KG1 (cell line): ENCODE measurements at regions not wholly inside any gene's neighbourhood (a gene's known extent, or its start where the extent isn't known, plus 50 kb on each side); places are given as distances from the start of the nearest gene placed in this dataset.

ENCODE experiments used
- DNase-seq: peaks from one replicate; lab custom pipeline; 2025; lab: John Stamatoyannopoulos, UW

GRCh38 chr9:135310134-135310533 lies 169.4 kb upstream of the PPP1R26 start:
- DNase-seq = no peak

DNA sequence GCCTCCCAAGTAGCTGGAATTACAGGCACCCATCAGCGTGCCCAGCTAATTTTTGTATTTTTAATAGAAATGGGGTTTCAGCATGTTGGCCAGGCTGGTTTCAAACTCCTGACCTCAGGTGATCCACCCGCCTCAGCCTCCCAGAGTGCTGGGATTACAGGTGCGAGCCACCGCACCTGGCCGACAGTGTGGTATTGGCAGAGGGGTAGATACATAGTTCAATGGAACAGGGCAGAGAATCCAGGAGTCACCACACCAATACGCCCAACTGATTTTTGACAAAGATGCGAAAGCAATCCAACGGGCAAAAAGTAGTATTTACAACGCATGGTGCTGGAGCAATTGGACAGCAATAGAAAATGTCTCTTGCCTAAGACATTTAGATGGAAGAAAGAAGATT lies 164.0 kb upstream of the PPP1R26 start:
- no peak for DNase-seq

- no peak for DNase-seq
Observed at GRCh38 chr9:135320331-135320730, 159.3 kb upstream of the PPP1R26 start.

GRCh38 chr9:135320943-135321342 lies 158.6 kb upstream of the PPP1R26 start:
- no peak for DNase-seq

DNA sequence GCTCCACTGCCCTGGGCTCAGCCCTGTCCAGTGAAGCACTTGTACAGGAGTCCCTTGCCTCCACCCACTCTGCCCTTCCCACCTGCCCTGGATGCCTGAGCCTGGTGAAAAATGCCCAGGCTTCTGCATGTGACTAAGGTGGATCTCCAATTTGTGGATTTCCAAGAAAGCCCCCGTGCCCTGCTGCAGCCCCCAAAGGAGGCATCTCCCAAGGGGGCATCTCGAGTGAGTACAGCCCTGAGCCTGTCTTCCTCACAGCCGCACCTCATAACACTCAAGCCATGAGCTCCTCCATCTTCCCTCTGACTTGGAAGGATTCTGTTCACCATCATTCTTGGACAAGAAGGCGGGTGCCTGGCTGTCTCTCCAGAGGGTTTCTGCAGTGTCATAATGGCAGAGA lies 158.0 kb upstream of the PPP1R26 start:
- DNase-seq = no peak

GRCh38 chr9:135324329-135324728 lies 155.3 kb upstream of the PPP1R26 start:
- no peak for DNase-seq

GRCh38 chr9:135326141-135326540 lies 153.4 kb upstream of the PPP1R26 start:
- DNase-seq = no peak

GRCh38 chr9:135326633-135327152 lies 152.9 kb upstream of the PPP1R26 start:
- no peak for DNase-seq

DNA sequence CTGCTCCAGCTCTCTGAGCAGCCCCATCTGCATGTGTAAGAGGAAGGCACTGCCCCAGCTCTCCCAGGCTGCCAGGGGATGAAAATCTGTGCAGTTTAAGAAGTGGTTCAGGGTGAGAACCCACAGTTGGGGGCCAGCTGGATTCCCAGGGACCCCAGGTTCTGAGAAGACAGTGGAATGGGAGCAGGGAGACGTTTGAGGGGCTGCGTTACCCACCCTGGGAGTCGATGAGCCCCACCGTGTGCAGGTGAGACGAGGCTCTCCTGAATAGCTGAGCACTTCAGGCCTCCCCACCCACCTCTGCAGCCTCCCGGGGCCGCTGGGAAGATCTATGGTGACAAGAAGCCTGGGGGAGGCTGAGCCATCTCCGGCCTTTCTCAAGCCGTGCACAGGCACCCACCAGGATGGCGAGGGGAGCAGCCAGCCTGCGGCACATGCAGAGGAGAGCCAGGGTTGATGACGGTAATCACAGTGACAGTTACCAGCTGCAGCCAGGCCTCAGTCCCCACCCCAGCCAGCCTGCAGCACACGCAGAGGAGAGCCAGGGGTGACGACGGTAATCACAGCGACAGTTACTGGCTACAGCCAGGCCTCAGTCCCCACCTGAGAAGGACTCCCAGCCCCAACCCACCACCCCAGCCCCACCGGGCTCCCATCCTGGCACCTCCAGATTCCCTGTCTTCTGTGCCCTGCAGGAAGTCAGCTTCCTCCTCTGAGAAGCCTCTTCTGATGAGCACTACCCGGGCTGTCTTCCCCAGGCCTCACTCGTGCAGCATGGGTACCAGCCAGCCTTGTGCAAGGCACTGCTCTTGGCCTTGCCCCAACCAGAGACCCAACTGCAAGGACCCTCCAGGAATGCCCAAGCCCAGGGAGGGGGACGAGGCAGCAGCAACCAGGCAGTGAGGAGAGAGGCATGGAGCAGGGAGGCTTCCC lies 150.8 kb upstream of the PPP1R26 start:
- no peak for DNase-seq

GRCh38 chr9:135329571-135330306 lies 149.8 kb upstream of the PPP1R26 start:
- DNase-seq = no peak

GRCh38 chr9:135330307-135330631 lies 149.3 kb upstream of the PPP1R26 start:
- DNase-seq = no peak

- DNase-seq = no peak
Observed at GRCh38 chr9:135330685-135331590, 148.6 kb upstream of the PPP1R26 start.

GRCh38 chr9:135332516-135332915 lies 147.1 kb upstream of the PPP1R26 start:
- no peak for DNase-seq

DNA sequence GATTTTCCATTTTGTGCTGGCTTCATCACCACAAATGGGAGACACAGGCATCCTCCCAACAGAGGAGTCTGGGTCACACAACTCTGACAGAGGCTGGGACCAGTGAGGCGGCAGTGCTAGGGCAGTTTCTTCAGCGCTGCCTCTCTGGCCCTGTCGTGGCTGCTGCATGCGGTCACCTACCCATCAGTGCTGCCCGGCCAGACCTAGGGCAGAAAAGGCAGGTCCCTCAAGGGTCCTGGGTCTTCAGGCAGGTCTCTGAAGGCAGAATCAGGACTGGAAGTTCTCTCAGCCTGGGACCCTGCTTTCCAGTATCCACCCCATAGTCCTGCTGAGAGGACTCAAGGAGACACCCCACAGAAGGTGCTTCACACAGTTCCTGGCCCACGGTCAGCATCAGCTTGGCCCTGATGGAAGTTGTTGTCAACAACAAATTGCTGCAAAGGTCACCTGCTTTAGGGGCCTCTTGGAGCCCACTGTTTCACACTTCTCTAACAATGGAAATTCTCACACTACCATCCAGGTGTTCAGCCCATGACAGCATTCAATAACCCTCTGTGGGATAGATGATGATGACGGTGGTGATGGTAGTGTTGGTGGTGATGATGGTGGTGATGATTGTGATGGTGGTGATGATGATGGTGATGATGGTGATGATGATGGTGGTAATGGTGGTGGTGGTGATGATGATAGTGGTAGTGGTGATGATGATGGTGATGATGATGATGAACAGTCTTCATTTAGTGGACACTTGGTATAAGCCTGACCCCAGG lies 146.4 kb upstream of the PPP1R26 start:
- no peak for DNase-seq

DNA sequence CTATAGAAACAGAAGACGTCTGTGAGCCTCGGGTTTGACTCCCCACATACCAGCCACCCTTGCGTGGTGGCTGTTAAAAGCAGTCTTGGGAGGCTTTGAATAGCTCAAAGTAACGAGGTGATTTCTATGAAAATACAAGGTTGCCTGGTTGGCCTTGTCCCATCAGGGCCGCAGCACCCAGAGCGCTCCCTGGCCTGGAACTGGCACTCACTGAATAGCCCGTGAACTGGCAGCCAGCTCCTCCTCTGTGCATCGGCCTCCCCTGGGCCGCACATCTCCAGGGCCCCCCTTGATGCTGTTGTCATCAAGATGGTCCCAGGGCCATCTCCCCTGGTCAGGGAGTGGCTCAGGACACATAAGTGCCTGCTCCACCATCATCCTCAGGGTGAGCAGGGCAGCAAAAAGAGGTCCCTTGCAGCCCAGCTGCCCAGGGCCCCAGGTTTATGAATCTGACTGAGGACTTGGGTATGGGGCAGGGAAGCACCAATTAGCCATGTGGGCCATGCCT lies 144.6 kb upstream of the PPP1R26 start:
- no peak for DNase-seq

GRCh38 chr9:135335691-135336181 lies 143.8 kb upstream of the PPP1R26 start:
- no peak for DNase-seq

DNA sequence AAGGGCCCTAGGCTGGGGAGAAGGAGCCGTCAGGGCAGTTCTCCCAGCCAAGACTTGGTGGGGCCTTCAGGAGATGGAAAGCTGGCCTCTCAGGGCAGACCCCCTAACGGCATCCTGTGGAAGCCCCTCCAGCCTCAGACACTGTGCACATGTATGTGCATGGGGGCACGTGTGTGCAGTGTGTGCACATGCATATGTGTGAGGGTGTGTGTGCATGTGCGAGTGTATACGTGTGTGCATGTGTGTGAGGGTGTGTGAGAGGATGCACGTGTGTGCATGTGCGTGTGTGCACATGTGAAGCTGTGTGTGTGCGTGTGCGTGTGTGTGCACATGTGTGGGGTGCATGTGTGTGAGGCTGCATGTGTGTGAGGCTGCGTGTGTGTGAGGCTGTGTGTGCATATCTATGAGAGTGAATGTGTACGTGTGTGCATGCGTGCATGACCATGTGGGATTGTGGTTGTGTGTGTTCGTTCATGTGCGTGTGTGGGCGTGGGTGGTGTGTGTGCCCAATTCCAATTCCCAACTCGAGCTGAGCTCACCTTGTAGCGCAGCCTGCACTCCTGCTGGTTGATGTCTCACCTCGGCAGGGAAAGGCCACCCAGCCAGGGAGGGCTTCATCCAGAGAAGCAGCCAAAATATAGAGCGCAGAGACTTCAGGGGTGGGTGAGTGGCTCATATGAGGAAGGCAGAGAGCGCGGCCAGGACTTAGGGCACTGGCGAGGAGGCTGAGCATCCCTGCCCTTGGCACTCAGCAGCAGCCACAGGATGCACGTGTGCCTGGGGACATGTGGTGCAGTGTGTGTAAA lies 142.7 kb upstream of the PPP1R26 start:
- no peak for DNase-seq

DNA sequence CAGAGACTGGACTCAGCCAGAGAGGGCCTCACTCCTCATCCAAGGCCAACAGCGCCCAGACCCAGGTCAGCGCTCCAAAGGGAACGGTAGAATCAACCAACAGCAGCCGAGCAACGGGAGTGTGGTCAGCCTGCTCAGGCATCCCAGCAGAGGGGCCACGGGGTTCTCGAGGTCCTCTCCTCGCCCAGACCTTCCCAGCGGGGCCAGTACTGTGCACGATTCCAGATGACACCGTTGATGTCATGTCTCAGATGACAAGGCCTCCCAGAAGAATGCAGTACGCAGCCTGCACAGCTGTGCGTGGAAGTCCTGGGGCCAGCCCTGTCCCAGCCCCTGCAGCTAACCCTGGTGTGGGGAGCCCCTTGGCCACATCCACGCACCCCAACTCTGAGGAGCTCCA lies 141.0 kb upstream of the PPP1R26 start:
- DNase-seq = no peak

GRCh38 chr9:135339378-135339973 lies 140.1 kb upstream of the PPP1R26 start:
- no peak for DNase-seq
